ENCODE measurements at regions not wholly inside any gene's neighbourhood (a gene's known extent, or its start where the extent isn't known, plus 50 kb on each side); places are given as distances from the start of the nearest gene placed in this dataset.

DNA sequence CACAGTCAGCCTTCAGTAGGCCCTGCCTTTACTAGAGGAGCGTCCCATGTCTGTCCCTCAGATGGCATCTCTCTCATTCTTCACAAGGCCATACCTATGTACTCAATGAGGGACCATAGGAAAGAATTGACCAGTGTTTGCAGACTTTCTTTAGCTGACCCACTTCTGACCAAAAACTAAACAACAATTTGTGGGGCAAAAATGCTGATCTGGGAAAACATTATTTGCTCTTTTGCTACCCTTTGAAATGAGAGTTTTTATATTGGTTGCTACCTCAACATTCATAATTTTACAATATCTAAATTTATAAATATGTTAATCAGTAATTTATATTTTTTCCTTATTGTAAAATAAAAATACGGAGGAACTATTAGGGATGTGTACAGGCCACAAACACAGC is 539.4 kb upstream of the GJE1 start:
- no peaks in the 10 kb centered on the region for H3K9me3 ChIP-seq (ENCODE audit: control insufficient read depth, insufficient read depth, low read length)
- no peak overlapping the region for H3K9ac ChIP-seq (ENCODE audit: low read depth, low read length)
- H3K27me3 ChIP-seq (ENCODE audit: control insufficient read depth, insufficient read depth, low read length), result no peaks in the 10 kb centered on the region
- H3K4me3 ChIP-seq (ENCODE audit: low read depth, low read length), result no peak overlapping the region
- no peaks in the 10 kb centered on the region for H3K36me3 ChIP-seq (ENCODE audit: control insufficient read depth, insufficient read depth, low read length)
- no peaks in the 10 kb centered on the region for H3K4me1 ChIP-seq (ENCODE audit: control insufficient read depth, insufficient read depth, low read length)

DNA sequence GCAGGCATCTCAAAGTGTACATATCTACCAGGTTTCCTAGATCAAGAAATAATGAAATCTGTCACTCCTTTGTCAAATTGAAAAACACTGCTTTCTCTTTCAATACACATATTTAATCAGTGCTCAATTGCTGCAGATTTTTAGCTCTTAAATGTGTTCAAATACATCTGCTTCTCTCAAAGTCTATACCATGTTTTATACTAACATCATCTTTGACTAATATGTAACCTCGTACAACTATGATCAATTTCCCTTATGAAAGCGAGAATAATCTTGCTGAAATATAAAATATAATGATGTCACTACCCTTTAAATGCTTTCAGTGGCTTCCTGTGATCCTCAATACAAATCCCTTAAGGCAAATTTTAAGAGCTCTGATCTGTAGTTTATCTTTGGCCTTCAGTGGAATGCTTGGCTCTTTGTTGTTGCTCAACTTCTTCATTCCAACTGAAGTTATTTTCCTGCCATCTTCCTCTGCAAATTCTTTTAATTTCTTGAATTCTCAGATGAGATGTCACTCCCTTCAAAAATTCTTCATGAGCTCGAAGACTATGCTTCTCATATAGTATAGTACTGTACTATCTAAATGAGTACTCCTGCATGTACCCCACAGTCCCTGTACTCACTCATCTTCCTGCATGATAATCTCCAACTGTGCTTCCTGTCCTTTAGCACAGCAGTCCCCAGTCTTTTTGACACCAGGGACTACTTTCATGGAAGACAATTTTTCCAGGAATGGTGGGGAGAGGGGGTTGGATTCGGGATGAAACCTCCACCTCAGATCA is 545.1 kb upstream of the GJE1 start:
- no peaks in the 10 kb centered on the region for H3K4me1 ChIP-seq (ENCODE audit: control insufficient read depth, insufficient read depth, low read length)
- H3K9ac ChIP-seq (ENCODE audit: low read depth, low read length), result no peak overlapping the region
- no peaks in the 10 kb centered on the region for H3K9me3 ChIP-seq (ENCODE audit: control insufficient read depth, insufficient read depth, low read length)
- H3K36me3 ChIP-seq (ENCODE audit: control insufficient read depth, insufficient read depth, low read length), result no peaks in the 10 kb centered on the region
- H3K27me3 ChIP-seq (ENCODE audit: control insufficient read depth, insufficient read depth, low read length), result no peaks in the 10 kb centered on the region
- no peak overlapping the region for H3K4me3 ChIP-seq (ENCODE audit: low read depth, low read length)

DNA sequence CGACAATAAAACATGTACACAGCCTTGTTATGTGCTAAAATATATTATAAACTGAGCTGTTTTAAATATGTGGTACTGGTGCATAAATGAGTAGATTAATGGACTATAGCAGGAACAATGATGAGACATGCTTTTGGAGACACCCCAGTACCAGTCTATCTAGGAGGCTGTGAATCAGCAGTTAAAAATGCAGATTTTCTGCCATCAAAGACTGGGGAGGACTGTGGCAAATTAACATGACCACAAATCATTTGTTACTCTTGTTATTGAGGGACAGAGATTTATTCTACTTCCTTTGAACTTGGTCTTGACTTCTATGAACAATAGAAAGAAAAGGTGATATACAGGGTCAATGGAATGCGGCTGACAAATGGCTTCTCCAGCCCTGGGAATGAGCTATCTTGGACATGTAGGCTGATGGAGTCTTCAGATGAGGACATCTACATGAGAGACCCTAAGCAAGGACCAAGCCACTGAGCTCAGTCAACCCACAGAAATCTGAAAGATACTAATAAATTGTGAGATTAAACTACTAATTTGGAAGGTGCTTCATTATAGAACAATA is 551.7 kb upstream of the GJE1 start:
- Histone ChIP-seq H3K9me3 (ENCODE audit: control insufficient read depth, insufficient read depth, low read length) (no peaks in the 10 kb centered on the region), H3K27me3 (ENCODE audit: control insufficient read depth, insufficient read depth, low read length) (no peaks in the 10 kb centered on the region), H3K9ac (ENCODE audit: low read depth, low read length) (no peak overlapping the region), H3K4me1 (ENCODE audit: control insufficient read depth, insufficient read depth, low read length) (no peaks in the 10 kb centered on the region), H3K4me3 (ENCODE audit: low read depth, low read length) (no peak overlapping the region), H3K36me3 (ENCODE audit: control insufficient read depth, insufficient read depth, low read length) (no peaks in the 10 kb centered on the region)

DNA sequence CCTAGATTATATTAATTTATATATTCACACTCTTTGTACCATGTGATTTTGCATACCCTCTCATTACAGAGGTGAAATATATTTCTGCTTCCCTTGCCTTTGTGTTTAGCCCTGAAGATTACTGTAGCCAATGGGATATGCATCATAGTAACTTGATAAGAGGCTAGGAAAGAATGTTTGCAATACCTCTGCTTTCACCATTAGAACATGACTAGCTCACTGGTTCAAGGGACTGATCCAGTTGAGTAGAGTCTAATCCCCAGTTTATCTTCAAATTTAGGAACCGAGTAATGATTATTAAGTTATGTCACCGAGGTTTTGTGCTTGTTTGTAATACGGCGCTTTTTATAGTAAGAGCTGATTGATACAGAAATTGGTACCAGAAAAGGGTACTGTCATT is 552.6 kb upstream of the GJE1 start:
- no peaks in the 10 kb centered on the region for H3K27me3 ChIP-seq (ENCODE audit: control insufficient read depth, insufficient read depth, low read length)
- no peaks in the 10 kb centered on the region for H3K36me3 ChIP-seq (ENCODE audit: control insufficient read depth, insufficient read depth, low read length)
- no peaks in the 10 kb centered on the region for H3K9me3 ChIP-seq (ENCODE audit: control insufficient read depth, insufficient read depth, low read length)
- no peaks in the 10 kb centered on the region for H3K4me1 ChIP-seq (ENCODE audit: control insufficient read depth, insufficient read depth, low read length)
- no peak overlapping the region for H3K4me3 ChIP-seq (ENCODE audit: low read depth, low read length)
- no peak overlapping the region for H3K9ac ChIP-seq (ENCODE audit: low read depth, low read length)

DNA sequence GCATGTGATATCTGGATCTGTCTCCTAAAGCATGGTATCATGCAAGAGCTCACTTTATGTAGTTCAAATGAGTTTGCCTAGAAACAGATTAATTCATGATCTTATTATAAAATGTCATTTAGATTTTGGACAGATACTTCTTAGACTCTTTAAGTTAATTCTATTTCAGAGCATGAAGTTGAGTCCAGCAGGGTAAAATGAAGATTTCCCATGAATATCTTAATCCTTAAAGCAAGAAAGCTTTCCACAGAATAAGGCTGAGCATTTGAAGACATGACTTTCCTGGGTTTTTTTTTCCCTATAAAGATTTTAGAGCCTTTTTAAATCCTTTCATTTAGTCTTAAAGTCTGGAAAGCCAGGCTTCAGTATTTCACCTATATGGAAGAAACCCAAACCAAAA is 556.0 kb upstream of the GJE1 start:
- Histone ChIP-seq H3K36me3 (ENCODE audit: control insufficient read depth, insufficient read depth, low read length) (no peaks in the 10 kb centered on the region), H3K9me3 (ENCODE audit: control insufficient read depth, insufficient read depth, low read length) (no peaks in the 10 kb centered on the region), H3K4me1 (ENCODE audit: control insufficient read depth, insufficient read depth, low read length) (no peaks in the 10 kb centered on the region), H3K4me3 (ENCODE audit: low read depth, low read length) (no peak overlapping the region), H3K27me3 (ENCODE audit: control insufficient read depth, insufficient read depth, low read length) (no peaks in the 10 kb centered on the region), H3K9ac (ENCODE audit: low read depth, low read length) (no peak overlapping the region)

DNA sequence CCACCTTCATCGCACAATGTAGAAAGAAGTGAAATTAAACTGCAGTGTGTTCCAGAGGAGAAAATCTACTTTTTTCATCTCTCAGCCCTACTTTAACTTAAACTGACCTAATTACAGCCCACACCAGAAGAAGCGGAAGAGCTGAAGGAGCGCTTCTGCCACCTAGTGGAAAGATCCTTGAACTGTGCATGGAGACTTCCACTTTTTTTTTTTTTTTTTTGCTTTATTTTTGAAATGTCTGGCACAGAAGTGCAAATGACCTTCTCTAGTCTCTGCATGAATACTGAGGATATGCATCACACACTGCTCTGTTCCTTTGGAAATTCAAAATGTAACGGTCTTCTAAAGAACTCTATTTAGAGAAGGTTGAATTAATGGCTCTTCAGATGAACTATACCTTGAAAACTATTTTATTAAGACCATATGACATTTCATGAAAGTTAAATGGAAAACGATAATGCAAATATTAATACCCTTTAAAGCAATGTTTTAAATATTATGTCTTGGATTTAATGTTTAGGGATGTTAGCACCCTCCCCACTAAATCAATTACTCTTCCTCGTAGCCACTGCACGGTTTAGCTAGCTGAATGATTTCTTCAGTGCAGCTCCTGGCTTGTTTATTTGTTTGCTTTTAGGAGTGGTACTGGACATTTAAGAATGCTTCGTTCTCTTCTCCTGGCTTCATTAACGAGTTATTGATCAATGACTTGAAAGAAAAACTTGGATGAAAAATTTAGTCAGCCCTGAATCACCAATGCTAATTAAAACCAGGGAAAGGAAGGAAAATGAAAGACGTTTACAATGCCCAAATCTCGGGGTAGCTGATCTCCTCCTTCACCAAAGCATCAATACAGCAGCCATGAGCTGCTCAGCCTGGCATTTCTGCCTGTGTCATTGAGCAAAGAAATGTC is 569.6 kb upstream of the GJE1 start:
- H3K4me1 ChIP-seq (ENCODE audit: control insufficient read depth, insufficient read depth, low read length), result peaks cover 12% of the 10 kb centered on the region
- H3K9me3 ChIP-seq (ENCODE audit: control insufficient read depth, insufficient read depth, low read length), result no peaks in the 10 kb centered on the region
- no peaks in the 10 kb centered on the region for H3K36me3 ChIP-seq (ENCODE audit: control insufficient read depth, insufficient read depth, low read length)
- H3K9ac ChIP-seq (ENCODE audit: low read depth, low read length), result peak overlapping the region; percentile 32
- H3K27me3 ChIP-seq (ENCODE audit: control insufficient read depth, insufficient read depth, low read length), result no peaks in the 10 kb centered on the region
- H3K4me3 ChIP-seq (ENCODE audit: low read depth, low read length), result no peak overlapping the region

DNA sequence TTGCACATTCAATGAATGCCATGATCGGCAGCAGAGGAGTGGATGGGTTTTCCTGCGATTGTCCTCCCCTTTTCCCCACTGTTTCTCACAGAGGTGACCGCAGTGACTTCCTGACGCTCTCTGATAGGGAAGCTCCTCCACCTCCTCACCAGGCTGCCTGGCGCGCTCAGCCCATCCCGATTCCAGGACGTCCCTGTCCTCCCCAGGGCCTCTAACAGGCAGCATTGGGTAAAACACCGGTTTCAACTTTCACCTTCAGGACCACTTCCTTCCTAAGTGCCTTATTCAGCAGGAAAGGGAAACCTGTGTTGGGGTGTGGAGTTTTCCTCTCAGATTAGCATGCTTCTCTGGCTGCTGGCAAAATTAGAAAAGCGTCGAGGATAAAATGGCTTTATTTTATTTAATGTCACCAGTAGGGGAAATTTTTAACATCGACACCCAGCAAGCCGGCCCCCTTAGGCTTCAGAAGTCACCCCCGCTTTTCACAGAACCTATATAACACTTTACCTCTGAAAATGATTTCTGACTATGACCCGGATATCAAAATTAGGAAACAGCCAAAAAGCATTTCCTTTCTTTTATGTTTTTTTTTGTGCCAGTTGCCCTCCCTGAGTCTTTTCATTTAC is 570.4 kb upstream of the GJE1 start:
- H3K9me3 ChIP-seq (ENCODE audit: control insufficient read depth, insufficient read depth, low read length), result no peaks in the 10 kb centered on the region
- no peaks in the 10 kb centered on the region for H3K36me3 ChIP-seq (ENCODE audit: control insufficient read depth, insufficient read depth, low read length)
- peak overlapping the region; percentile 14 for H3K4me3 ChIP-seq (ENCODE audit: low read depth, low read length)
- H3K9ac ChIP-seq (ENCODE audit: low read depth, low read length), result peak overlapping the region; percentile 32
- H3K4me1 ChIP-seq (ENCODE audit: control insufficient read depth, insufficient read depth, low read length), result peaks cover 12% of the 10 kb centered on the region
- no peaks in the 10 kb centered on the region for H3K27me3 ChIP-seq (ENCODE audit: control insufficient read depth, insufficient read depth, low read length)

DNA sequence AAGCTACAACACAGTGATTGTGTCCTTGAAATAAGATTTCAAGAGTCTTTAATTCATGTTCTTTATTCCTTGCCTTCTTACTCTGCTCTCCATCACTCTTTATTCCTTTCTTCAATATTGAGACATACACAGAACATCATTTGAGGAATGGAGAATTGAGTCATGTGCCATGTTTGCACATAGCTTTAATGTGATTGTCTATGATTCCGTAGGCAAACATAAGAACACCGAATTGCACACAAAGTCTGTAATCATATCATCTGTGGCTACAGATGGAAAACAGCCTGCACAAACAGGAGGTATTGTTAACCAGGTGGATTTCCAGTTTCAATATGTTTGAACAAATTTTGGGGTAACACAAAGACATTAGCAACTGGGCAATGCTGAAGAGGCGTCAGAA is 571.6 kb upstream of the GJE1 start:
- Histone ChIP-seq H3K9me3 (ENCODE audit: control insufficient read depth, insufficient read depth, low read length) (no peaks in the 10 kb centered on the region), H3K36me3 (ENCODE audit: control insufficient read depth, insufficient read depth, low read length) (no peaks in the 10 kb centered on the region), H3K27me3 (ENCODE audit: control insufficient read depth, insufficient read depth, low read length) (no peaks in the 10 kb centered on the region), H3K4me3 (ENCODE audit: low read depth, low read length) (no peak overlapping the region), H3K9ac (ENCODE audit: low read depth, low read length) (no peak overlapping the region), H3K4me1 (ENCODE audit: control insufficient read depth, insufficient read depth, low read length) (peaks cover 12% of the 10 kb centered on the region)

DNA sequence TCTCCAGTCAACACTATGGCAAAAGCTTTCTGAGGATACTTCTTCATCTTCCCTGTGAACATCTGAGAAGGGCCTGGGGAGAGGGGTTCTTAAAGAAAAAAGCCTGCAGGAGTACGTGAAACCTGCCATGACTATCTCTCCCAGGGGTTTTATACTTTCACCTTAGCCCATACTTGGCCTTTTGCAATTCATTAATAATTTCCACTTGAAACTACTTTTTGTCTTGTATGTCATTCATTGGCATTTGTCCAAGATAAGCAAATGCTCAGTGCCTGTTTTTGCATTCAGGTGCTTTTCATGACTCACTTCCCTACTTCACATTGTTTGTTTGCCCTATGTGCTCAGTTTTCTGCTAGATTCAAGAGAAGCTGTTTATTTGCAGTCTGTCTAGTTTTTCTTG is 580.3 kb upstream of the GJE1 start:
- H3K4me3 ChIP-seq (ENCODE audit: low read depth, low read length), result no peak overlapping the region
- H3K36me3 ChIP-seq (ENCODE audit: control insufficient read depth, insufficient read depth, low read length), result no peaks in the 10 kb centered on the region
- H3K9ac ChIP-seq (ENCODE audit: low read depth, low read length), result no peak overlapping the region
- no peaks in the 10 kb centered on the region for H3K4me1 ChIP-seq (ENCODE audit: control insufficient read depth, insufficient read depth, low read length)
- no peaks in the 10 kb centered on the region for H3K27me3 ChIP-seq (ENCODE audit: control insufficient read depth, insufficient read depth, low read length)
- no peaks in the 10 kb centered on the region for H3K9me3 ChIP-seq (ENCODE audit: control insufficient read depth, insufficient read depth, low read length)

DNA sequence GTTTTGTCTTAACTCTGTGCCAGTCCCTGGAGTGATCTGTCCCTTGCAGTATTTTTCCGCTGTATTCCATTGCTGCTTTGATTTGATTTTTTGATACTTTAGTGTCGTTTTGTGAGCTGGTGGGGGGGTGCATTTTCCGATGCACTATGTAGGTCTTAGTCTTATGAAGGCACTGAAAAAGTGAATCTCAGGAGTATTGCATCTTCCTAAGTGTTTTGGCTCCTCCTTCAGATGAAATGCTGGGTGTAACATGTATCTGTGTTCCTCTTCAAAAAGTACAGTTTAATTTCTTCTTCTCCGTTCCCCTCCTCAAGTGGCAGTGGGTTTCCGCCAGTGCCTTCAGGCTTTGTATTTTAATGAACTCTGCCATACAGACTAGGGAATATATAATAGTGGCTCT is 580.7 kb upstream of the GJE1 start:
- Histone ChIP-seq H3K36me3 (ENCODE audit: control insufficient read depth, insufficient read depth, low read length) (no peaks in the 10 kb centered on the region), H3K9ac (ENCODE audit: low read depth, low read length) (no peak overlapping the region), H3K9me3 (ENCODE audit: control insufficient read depth, insufficient read depth, low read length) (no peaks in the 10 kb centered on the region), H3K4me3 (ENCODE audit: low read depth, low read length) (no peak overlapping the region), H3K4me1 (ENCODE audit: control insufficient read depth, insufficient read depth, low read length) (no peaks in the 10 kb centered on the region), H3K27me3 (ENCODE audit: control insufficient read depth, insufficient read depth, low read length) (no peaks in the 10 kb centered on the region)

DNA sequence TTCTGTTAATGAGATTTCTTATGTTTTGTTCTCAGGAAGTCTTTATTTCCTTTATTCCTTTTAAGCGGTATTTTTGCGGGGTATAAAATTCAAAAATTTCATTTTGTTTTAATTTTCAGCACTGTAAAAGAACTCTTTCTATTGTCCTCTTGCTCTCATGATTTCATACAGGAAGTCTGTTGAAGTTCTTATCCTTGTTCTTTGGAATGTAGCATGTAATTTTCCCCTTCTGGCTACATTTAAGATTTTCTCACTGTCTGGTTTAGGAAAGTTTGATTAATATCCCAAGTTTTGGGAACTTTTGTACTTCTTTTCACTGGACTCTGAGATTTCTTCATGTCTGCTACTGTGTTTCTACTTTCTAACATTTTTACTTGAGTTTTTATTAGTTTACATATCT is 581.4 kb upstream of the GJE1 start:
- H3K4me3 ChIP-seq (ENCODE audit: low read depth, low read length), result no peak overlapping the region
- H3K36me3 ChIP-seq (ENCODE audit: control insufficient read depth, insufficient read depth, low read length), result no peaks in the 10 kb centered on the region
- no peaks in the 10 kb centered on the region for H3K9me3 ChIP-seq (ENCODE audit: control insufficient read depth, insufficient read depth, low read length)
- H3K9ac ChIP-seq (ENCODE audit: low read depth, low read length), result no peak overlapping the region
- H3K4me1 ChIP-seq (ENCODE audit: control insufficient read depth, insufficient read depth, low read length), result no peaks in the 10 kb centered on the region
- H3K27me3 ChIP-seq (ENCODE audit: control insufficient read depth, insufficient read depth, low read length), result no peaks in the 10 kb centered on the region
